ENCODE measurements at regions not wholly inside any gene's neighbourhood (a gene's known extent, or its start where the extent isn't known, plus 50 kb on each side); places are given as distances from the start of the nearest gene placed in this dataset.

- TF ChIP-seq CTCF (IDR thresholded peaks at IDR 0.05) (no peak), POLR2A (IDR thresholded peaks at IDR 0.05) (no peak)
These were observed 112.3 kb upstream of the UGP2 start for GRCh38 chr2:63729362-63729761.
